ENCODE measurements at regions not wholly inside any gene's neighbourhood (a gene's known extent, or its start where the extent isn't known, plus 50 kb on each side); places are given as distances from the start of the nearest gene placed in this dataset.

- DNase-seq (ENCODE audit: extremely low spot score) = no peak
- no peaks in the 10 kb centered on the region for H3K36me3 ChIP-seq
- no peaks in the 10 kb centered on the region for H3K9me3 ChIP-seq
- H3K4me1 ChIP-seq = no peaks in the 10 kb centered on the region
- no peak overlapping the region for H3K4me3 ChIP-seq
- H3K27ac ChIP-seq (replicated peaks in 1 of 4) = no peak overlapping the region
- intact Hi-C loops (cut with DNase I) = no loop called here
- H3K27me3 ChIP-seq = no peaks in the 10 kb centered on the region
- TF ChIP-seq POLR2AphosphoS5 (IDR thresholded peaks at IDR 0.05) (no peak), EP300 (IDR thresholded peaks at IDR 0.05) (no peak), POLR2A (IDR thresholded peaks at IDR 0.05; ENCODE audit: low read depth) (no peak), CTCF (IDR thresholded peaks at IDR 0.05) (no peak)
Measured at GRCh38 chr15:37249249-37249648, 148.9 kb upstream of the MEIS2 start.

DNA sequence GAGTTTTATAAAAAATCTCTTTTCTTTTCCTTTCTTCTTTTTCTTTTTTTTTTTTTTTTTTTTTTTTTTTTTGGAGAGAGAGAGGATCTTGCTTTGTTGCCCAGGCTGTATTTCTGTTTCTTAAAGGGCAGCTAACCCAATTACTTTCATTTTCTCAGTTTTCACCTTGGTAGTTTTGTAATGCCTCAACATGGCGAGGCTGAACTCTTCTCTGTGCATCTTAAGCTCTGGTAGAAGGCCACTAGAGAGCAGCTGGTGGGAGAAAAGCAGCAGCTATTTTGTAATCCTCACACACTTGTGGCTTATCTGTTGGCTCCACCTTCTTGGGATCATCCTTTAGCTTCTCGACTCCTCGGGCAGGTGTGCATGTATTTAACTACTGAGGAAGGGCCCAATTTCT is 152.2 kb upstream of the MEIS2 start:
- intact Hi-C loops (cut with DNase I) = no loop called here
- no peaks in the 10 kb centered on the region for H3K36me3 ChIP-seq

DNA sequence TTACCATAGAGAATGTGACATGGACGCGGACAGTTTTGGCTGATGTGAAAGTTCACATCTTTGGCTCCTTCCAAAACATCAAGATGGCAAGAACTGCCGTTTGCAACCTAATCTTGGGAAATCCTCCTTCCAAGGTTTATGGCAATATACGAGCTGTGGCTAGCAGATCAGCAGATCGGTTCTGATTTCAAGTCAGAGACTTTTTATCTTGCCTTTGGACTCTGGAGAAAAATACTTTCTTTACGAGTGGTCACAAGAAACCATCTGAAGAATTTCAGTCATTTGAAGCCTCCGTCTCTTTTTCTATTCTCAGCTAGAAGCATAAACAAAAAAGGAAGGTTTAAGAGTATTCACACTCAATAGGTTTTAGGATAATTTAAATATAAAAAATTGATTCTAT is 153.5 kb upstream of the MEIS2 start:
- Histone ChIP-seq H3K27me3 (no peaks in the 10 kb centered on the region), H3K4me3 (no peak overlapping the region), H3K36me3 (no peaks in the 10 kb centered on the region), H3K4me1 (no peaks in the 10 kb centered on the region), H3K9me3 (no peaks in the 10 kb centered on the region), H3K27ac (replicated peaks in 1 of 4) (no peak overlapping the region)
- intact Hi-C loops (cut with DNase I) = no loop called here
- WGBS = 71% methylated on average over 7 of the region's 7 CpGs
- no peak for TF ChIP-seq CTCF (IDR thresholded peaks at IDR 0.05)
- no peak for TF ChIP-seq EP300 (IDR thresholded peaks at IDR 0.05)
- DNase-seq (ENCODE audit: extremely low spot score) = no peak

More for the DNA sequence above, 152.2 kb upstream of the MEIS2 start:
- H3K4me3 ChIP-seq = no peak overlapping the region
- TF ChIP-seq POLR2AphosphoS5 (IDR thresholded peaks at IDR 0.05) = no peak
- no peak overlapping the region for H3K27ac ChIP-seq (replicated peaks in 1 of 4)
- 81% methylated on average over 3 of the region's 3 CpGs for WGBS
- no peaks in the 10 kb centered on the region for H3K4me1 ChIP-seq
- DNase-seq (ENCODE audit: extremely low spot score) = no peak
- no peaks in the 10 kb centered on the region for H3K9me3 ChIP-seq
- no peaks in the 10 kb centered on the region for H3K27me3 ChIP-seq

- H3K4me1 ChIP-seq = no peaks in the 10 kb centered on the region
- H3K9me3 ChIP-seq = no peaks in the 10 kb centered on the region
- H3K27ac ChIP-seq (replicated peaks in 1 of 4) = no peak overlapping the region
- TF ChIP-seq CTCF (IDR thresholded peaks at IDR 0.05) (no peak), EP300 (IDR thresholded peaks at IDR 0.05) (no peak), POLR2A (IDR thresholded peaks at IDR 0.05; ENCODE audit: low read depth) (no peak), POLR2AphosphoS5 (IDR thresholded peaks at IDR 0.05) (no peak)
- H3K27me3 ChIP-seq = no peaks in the 10 kb centered on the region
- H3K36me3 ChIP-seq = no peaks in the 10 kb centered on the region
- intact Hi-C loops (cut with DNase I) = no loop called here
- no peak for DNase-seq (ENCODE audit: extremely low spot score)
- no peak overlapping the region for H3K4me3 ChIP-seq
Measured at GRCh38 chr15:37260255-37260654, 159.9 kb upstream of the MEIS2 start.

DNA sequence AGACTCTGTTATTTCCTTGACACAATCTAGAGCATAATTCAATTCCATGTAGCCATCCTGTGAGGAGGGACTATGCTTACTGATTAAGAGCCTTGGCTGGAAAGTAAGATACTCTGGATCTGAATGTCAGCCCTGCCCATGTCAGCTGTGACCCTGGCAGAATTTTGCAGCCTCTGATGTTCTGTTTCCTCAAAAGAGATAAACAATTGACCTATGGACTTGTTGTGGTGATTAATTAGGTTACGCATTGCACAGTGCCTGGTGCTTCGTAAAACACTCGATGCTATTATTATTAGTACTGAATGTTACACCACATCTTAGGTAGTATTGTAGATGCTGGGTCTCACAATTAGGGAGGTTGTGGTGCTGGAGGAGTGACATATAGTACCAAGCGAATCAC is 161.3 kb upstream of the MEIS2 start:
- no peaks in the 10 kb centered on the region for H3K27me3 ChIP-seq
- TF ChIP-seq EP300 (IDR thresholded peaks at IDR 0.05) = no peak
- no peak for TF ChIP-seq CTCF (IDR thresholded peaks at IDR 0.05)
- no peak for TF ChIP-seq POLR2A (IDR thresholded peaks at IDR 0.05; ENCODE audit: low read depth)
- no peak for TF ChIP-seq POLR2AphosphoS5 (IDR thresholded peaks at IDR 0.05)
- WGBS = 93% methylated on average over 4 of the region's 4 CpGs
- H3K36me3 ChIP-seq = no peaks in the 10 kb centered on the region
- no peak for DNase-seq (ENCODE audit: extremely low spot score)
- intact Hi-C loops (cut with DNase I) = no loop called here
- H3K4me1 ChIP-seq = no peaks in the 10 kb centered on the region
- no peak overlapping the region for H3K27ac ChIP-seq (replicated peaks in 1 of 4)
- H3K4me3 ChIP-seq = no peak overlapping the region
- no peaks in the 10 kb centered on the region for H3K9me3 ChIP-seq
